ENCODE measurements at regions not wholly inside any gene's neighbourhood (a gene's known extent, or its start where the extent isn't known, plus 50 kb on each side); places are given as distances from the start of the nearest gene placed in this dataset.

GRCh38 chr6:33911488-33911887, 107.7 kb upstream of the MLN start:
- BruUV-seq (replicated peaks), result no TSS peak
- Histone ChIP-seq H3K9me2 (ENCODE audit: insufficient read depth) (no peaks in the 10 kb centered on the region), H3K27ac (no peak overlapping the region), H3K4me1 (replicated peaks; ENCODE audit: insufficient read depth) (no peaks in the 10 kb centered on the region), H3K27me3 (ENCODE audit: insufficient read depth, low read depth) (peaks cover 98% of the 10 kb centered on the region), H3K4me3 (no peak overlapping the region), H3K79me2 (ENCODE audit: low read depth) (no peaks in the 10 kb centered on the region), H3F3A (ENCODE audit: insufficient read depth, low read depth) (no peaks in the 10 kb centered on the region), H3K36me3 (ENCODE audit: low read depth) (no peaks in the 10 kb centered on the region), H3K9me3 (ENCODE audit: insufficient read depth, low read depth) (no peaks in the 10 kb centered on the region), H3K4me2 (no peak overlapping the region), H4K20me1 (ENCODE audit: insufficient read depth) (no peaks in the 10 kb centered on the region), H2AFZ (no peak overlapping the region)
- ChIA-PET POLR2A (ENCODE audit: unreplicated experiment) (no interaction called here), CTCF (no interaction called here)
- intact Hi-C loops (cut with micrococcal nuclease; ENCODE audit: unreplicated experiment), result no loop called here
- DNase-seq, result peak in 1 of 2 experiments; percentile 6
- TF ChIP-seq EZH2 (IDR thresholded peaks at IDR 0.05; ENCODE audit: low read depth) (no peak), CTCF (conservative IDR thresholded peaks at IDR 0.05) (no peak)

- H2AFZ ChIP-seq, result no peak overlapping the region
- ChIA-PET CTCF (no interaction called here), POLR2A (ENCODE audit: unreplicated experiment) (no interaction called here)
- H3K79me2 ChIP-seq (ENCODE audit: low read depth), result no peaks in the 10 kb centered on the region
- DNase-seq, result no peak
- H3F3A ChIP-seq (ENCODE audit: insufficient read depth, low read depth), result no peaks in the 10 kb centered on the region
- H3K27me3 ChIP-seq (ENCODE audit: insufficient read depth, low read depth), result peaks cover 98% of the 10 kb centered on the region
- H3K9me3 ChIP-seq (ENCODE audit: insufficient read depth, low read depth), result no peaks in the 10 kb centered on the region
- H3K4me3 ChIP-seq, result no peak overlapping the region
- no peaks in the 10 kb centered on the region for H3K9me2 ChIP-seq (ENCODE audit: insufficient read depth)
- no peaks in the 10 kb centered on the region for H3K36me3 ChIP-seq (ENCODE audit: low read depth)
- H3K27ac ChIP-seq, result no peak overlapping the region
- intact Hi-C loops (cut with micrococcal nuclease; ENCODE audit: unreplicated experiment), result no loop called here
- H4K20me1 ChIP-seq (ENCODE audit: insufficient read depth), result no peaks in the 10 kb centered on the region
- BruUV-seq (replicated peaks), result no TSS peak
- no peaks in the 10 kb centered on the region for H3K4me1 ChIP-seq (replicated peaks; ENCODE audit: insufficient read depth)
- no peak overlapping the region for H3K4me2 ChIP-seq
- TF ChIP-seq EZH2 (IDR thresholded peaks at IDR 0.05; ENCODE audit: low read depth) (no peak), CTCF (conservative IDR thresholded peaks at IDR 0.05) (no peak)
Observed at GRCh38 chr6:33910594-33910993, 106.8 kb upstream of the MLN start.

- no peaks in the 10 kb centered on the region for H4K20me1 ChIP-seq (ENCODE audit: insufficient read depth)
- no peaks in the 10 kb centered on the region for H3K36me3 ChIP-seq (ENCODE audit: low read depth)
- no peaks in the 10 kb centered on the region for H3F3A ChIP-seq (ENCODE audit: insufficient read depth, low read depth)
- no peak overlapping the region for H3K27ac ChIP-seq
- no peaks in the 10 kb centered on the region for H3K4me1 ChIP-seq (replicated peaks; ENCODE audit: insufficient read depth)
- H3K9me2 ChIP-seq (ENCODE audit: insufficient read depth), result no peaks in the 10 kb centered on the region
- CTCF ChIA-PET, result no interaction called here
- DNase-seq, result peak in 1 of 2 experiments; percentile 20
- no TSS peak for BruUV-seq (replicated peaks)
- H3K4me3 ChIP-seq, result no peak overlapping the region
- POLR2A ChIA-PET (ENCODE audit: unreplicated experiment), result no interaction called here
- no peak overlapping the region for H2AFZ ChIP-seq
- no peaks in the 10 kb centered on the region for H3K9me3 ChIP-seq (ENCODE audit: insufficient read depth, low read depth)
- no peak overlapping the region for H3K4me2 ChIP-seq
- no peaks in the 10 kb centered on the region for H3K79me2 ChIP-seq (ENCODE audit: low read depth)
- intact Hi-C loops (cut with micrococcal nuclease; ENCODE audit: unreplicated experiment), result no loop called here
- peaks cover 98% of the 10 kb centered on the region for H3K27me3 ChIP-seq (ENCODE audit: insufficient read depth, low read depth)
- TF ChIP-seq CTCF (conservative IDR thresholded peaks at IDR 0.05) (no peak), EZH2 (IDR thresholded peaks at IDR 0.05; ENCODE audit: low read depth) (no peak)
Observed at GRCh38 chr6:33909737-33910136, 105.9 kb upstream of the MLN start.
